ENCODE measurements at regions not wholly inside any gene's neighbourhood (a gene's known extent, or its start where the extent isn't known, plus 50 kb on each side); places are given as distances from the start of the nearest gene placed in this dataset.
A peak's percentile ranks its signal among the peaks of the same experiment; 100 is the strongest.
"Not testable (repeated sequence)": the region's sequence is repeated elsewhere in the genome, so short reads cannot be mapped to it uniquely, and the experiment has no call there.

DNA sequence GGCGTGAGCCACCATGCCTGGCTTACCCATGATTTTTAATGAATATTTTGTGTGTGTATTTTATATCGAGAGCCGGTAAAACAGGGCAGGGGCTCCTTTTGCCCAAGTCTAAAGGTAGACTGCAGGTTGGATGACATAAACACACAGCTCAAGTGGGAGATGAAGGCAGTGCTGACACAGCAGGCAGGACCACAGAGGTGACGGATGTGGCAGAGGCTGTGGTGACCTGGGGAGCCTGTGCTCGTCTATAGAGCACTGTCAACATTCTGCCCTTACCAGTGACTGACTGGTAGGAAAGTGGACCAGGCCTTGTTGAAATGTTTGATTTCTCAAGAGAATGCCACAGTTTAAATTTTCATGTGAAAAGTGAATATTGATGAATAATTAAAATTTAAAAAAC, 137.5 kb downstream of the ZFP64 start:
- no peak for DNase-seq (ENCODE audit: low read depth in 4 of 4, low spot score in 1 of 4)

- no peak for DNase-seq (ENCODE audit: low read depth in 4 of 4, low spot score in 1 of 4)
Observed at GRCh38 chr20:52049001-52049731, 142.4 kb downstream of the ZFP64 start.

GRCh38 chr20:52047811-52048764, 143.5 kb downstream of the ZFP64 start:
- peak in 1 of 4 experiments; percentile 16 for DNase-seq (ENCODE audit: low read depth in 4 of 4, low spot score in 1 of 4)

- DNase-seq (ENCODE audit: low read depth in 4 of 4, low spot score in 1 of 4): no peak
Observed at GRCh38 chr20:52041966-52042365, 149.6 kb downstream of the ZFP64 start.

- DNase-seq (ENCODE audit: low read depth in 4 of 4, low spot score in 1 of 4): no peak
Observed at GRCh38 chr20:52039790-52040189, 151.8 kb downstream of the ZFP64 start.

DNA sequence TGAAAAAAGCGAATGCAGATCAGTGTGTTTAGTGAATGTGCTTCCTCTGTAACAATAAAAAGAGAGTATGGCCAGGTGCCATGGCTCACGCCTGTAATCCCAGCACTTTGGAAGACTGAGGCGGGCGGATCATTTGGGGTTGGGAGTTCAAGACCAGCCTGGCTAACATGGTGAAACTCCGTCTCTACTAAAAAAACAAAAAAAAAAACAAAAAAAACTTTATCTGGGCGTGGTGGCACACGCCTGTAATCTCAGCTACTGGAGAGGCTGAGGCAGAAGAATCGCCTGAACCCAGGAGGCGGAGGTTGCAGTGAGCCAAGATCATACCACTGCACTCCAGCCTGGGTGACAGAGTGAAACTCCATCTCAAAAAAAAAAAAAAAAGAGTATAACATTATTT, 152.9 kb downstream of the ZFP64 start:
- DNase-seq (ENCODE audit: low read depth in 4 of 4, low spot score in 1 of 4): not testable (repeated sequence)

- DNase-seq (ENCODE audit: low read depth in 4 of 4, low spot score in 1 of 4): no peak
Observed at GRCh38 chr20:52037370-52037769, 154.2 kb downstream of the ZFP64 start.

GRCh38 chr20:52035977-52036376, 155.6 kb downstream of the ZFP64 start:
- DNase-seq (ENCODE audit: low read depth in 4 of 4, low spot score in 1 of 4): no peak

GRCh38 chr20:52035498-52035897, 156.1 kb downstream of the ZFP64 start:
- no peak for DNase-seq (ENCODE audit: low read depth in 4 of 4, low spot score in 1 of 4)

DNA sequence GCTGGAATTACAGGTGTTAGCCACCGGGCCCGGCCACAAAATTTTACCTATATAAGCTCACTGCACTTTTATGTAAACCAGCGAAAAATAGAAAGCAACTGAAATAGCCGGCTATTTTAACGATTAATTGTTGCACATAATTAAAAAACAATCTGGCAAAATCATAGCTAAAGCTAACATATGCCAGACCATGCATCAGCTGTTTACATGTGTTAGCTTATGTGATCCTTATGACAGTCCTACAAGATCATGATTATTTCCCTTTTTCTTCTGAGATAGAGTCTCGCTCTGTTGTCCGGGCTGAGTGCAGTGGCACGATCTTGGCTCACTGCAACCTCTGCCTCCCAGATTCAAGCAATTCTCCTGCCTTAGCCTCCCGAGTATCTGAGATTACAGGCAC, 157.0 kb downstream of the ZFP64 start:
- no peak for DNase-seq (ENCODE audit: low read depth in 4 of 4, low spot score in 1 of 4)

- DNase-seq (ENCODE audit: low read depth in 4 of 4, low spot score in 1 of 4): no peak
Observed at GRCh38 chr20:52033313-52033712, 158.3 kb downstream of the ZFP64 start.

DNA sequence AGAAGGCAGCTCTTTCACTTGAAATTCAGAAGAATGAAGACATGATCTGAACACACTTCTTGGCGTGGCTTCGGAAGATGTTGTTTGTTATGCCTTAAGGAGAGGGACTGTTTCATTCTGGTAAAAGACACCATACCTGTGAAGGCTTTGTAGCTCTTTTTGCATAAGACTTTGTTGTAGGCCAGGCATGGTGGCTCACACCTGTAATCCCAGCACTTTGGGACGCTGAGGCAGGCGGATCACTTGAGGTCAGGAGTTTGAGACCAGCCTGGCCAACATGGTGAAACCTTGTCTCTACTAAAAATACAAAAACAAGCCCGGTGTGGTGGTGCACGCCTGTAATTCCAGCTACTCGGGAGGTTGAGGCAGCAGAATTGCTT, 159.3 kb downstream of the ZFP64 start:
- not testable (repeated sequence) for DNase-seq (ENCODE audit: low read depth in 4 of 4, low spot score in 1 of 4)

DNA sequence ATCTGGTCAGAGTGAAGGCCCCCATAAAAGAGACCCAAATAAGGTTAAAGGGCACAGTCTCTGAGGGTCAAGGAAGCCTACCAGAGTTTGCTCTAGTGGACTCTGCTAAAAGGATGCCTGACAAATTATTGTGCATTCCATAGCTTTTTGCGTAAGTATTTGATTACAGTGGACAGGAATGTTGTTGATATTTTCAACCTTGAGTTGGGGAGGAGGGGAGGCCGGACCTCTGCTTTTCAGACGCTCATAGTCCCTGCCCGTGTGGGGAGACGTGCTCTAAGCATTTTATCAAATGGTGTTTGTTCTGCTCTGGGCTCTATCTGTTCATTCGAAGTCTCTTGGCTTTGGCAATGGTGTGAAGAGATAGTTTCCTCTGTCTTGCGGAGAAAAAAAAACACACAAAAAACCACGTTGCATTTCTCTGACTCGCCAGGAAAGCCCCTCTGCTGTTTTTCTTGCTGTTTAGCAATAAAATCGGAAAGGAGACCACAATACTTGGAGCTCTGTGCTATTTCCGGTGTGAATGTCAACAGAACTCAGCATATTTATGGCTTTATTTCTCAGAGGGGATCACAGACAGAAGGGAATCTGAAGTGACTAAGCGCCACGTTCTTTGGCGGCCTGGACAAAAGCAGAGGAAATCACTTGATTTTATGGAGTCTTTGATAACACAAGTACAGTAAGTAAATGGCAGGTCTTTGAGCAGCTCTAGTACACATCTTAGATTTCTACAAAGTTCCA, 159.8 kb downstream of the ZFP64 start:
- DNase-seq (ENCODE audit: low read depth in 4 of 4, low spot score in 1 of 4): no peak

DNA sequence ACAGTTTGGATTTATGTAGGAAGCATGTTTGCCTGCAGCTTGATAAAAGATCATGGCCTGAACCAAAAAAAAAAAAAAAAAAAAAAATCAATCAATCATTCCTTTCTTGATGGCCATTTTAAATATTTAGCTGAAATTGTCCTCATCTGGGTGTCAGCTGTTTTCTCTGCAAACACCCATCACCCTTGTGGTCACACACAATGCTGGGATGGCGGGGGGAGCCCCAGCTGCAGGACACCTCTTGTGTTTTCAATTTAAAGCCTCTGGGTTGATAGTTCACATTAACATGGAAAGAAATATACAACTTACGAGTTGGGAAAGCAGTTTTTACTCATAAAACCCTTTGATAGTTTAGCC, 160.4 kb downstream of the ZFP64 start:
- DNase-seq (ENCODE audit: low read depth in 4 of 4, low spot score in 1 of 4): no peak

DNA sequence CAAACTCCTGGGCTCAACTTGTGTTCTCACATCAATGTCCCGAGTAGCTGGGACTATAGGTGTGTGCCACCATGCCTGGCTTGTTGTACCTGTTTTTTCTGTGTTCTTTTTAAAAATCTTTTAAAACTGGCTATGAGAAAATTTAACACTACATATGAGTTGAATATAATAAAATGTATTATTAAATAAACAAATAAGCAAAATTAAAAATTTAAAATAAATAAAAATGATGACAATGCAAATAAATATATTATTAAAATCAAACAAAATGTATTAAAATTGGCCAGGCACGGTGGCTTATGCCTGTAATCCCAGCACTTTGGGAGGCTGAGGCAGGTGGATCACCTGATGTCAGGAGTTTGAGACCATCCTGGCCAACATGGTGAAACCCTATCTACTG, 162.4 kb downstream of the ZFP64 start:
- not testable (repeated sequence) for DNase-seq (ENCODE audit: low read depth in 4 of 4, low spot score in 1 of 4)

GRCh38 chr20:52025938-52026337, 165.6 kb downstream of the ZFP64 start:
- DNase-seq (ENCODE audit: low read depth in 4 of 4, low spot score in 1 of 4): no peak

GRCh38 chr20:52019313-52019712, 172.3 kb downstream of the ZFP64 start:
- DNase-seq (ENCODE audit: low read depth in 4 of 4, low spot score in 1 of 4): no peak

- DNase-seq (ENCODE audit: low read depth in 4 of 4, low spot score in 1 of 4): no peak
Observed at GRCh38 chr20:52017669-52018317, 173.8 kb downstream of the ZFP64 start.

DNA sequence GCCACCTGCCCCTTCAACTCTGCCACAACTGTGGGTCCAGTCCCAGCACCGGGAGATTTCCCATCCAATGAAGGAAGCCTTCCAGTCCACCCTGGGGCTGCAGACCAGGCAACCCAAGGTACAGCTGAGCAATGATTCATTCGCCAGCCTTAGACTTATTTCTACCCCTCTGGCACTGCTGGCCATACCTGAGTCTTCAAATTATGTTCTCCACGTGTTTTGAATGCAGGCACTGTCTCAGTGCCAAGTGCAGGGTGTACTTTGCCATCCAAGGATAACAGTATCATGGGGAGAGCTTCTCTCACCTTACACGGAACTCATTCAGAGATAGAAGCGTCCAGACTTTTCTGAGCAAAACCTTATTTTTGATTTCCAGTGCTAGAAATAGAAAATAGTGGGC, 175.6 kb downstream of the ZFP64 start:
- no peak for DNase-seq (ENCODE audit: low read depth in 4 of 4, low spot score in 1 of 4)

DNA sequence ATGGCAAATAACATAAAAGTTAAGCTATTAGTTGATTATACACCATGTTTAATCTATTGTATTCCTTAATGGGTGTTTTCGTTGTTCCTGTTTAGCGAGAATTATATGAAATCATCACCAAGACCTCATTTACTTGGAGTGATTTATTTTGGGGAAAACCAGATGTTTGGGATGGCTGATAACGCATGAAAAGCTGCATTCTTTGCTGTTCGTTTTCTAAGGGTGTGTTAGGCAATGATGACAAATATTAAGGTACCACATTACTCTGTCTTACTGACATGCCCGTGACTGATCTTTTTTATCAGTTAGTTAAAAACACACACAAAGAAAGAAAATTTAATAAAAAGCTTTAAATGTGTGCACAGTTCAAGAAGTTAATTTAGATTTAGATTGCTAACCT, 176.4 kb downstream of the ZFP64 start:
- no peak for DNase-seq (ENCODE audit: low read depth in 4 of 4, low spot score in 1 of 4)

DNA sequence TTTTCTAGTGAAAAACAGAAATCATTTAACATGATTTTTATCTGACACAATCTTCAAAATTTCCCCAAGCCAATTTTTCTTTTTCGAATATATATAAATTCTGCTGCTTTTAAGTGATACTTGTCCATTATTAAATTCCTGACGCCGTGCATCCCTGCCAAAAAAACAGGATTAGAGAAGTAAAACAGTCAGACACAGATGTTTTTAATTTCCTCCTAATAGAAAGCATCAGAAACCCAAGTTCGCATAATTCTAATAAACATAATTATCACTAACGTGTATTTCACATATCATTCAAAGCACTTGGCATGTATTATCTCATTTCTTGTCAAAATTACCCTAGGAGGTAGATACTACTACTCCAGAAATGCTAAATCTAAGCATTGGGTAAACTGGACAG, 179.5 kb downstream of the ZFP64 start:
- no peak for DNase-seq (ENCODE audit: low read depth in 4 of 4, low spot score in 1 of 4)

All from stimulated activated CD4-positive, alpha-beta T cell treated with anti-CD3 and anti-CD28 coated beads, Interleukin-1b, Interleukin-23, amount 100 ng/mL, for 24 hours (primary cell).